MM.1S (cell line): ENCODE measurements at regions not wholly inside any gene's neighbourhood (a gene's known extent, or its start where the extent isn't known, plus 50 kb on each side); places are given as distances from the start of the nearest gene placed in this dataset.

Experiments used
- EZH2 ChIP-seq: fragments of 300-600 bp; sonication (generic); optimal IDR thresholded peaks from 2 replicates; pipeline ENCODE3; 2017; ENCODE audit warnings: low read depth, mild to moderate bottlenecking, antibody characterized with exemption, low read length, mixed read lengths
- EZH2phosphoT487 ChIP-seq: fragments of 300-600 bp; sonication (generic); IDR thresholded peaks from 2 replicates; pipeline ENCODE4 v1.6.1; 2018; ENCODE audit warnings: antibody characterized with exemption, low read length
- TF ChIP-seq, protein P1 (sequence below): fragments of 300-600 bp; sonication (generic); IDR thresholded peaks from 2 replicates; pipeline ENCODE4 v1.5.1; 2016; ENCODE audit warnings: antibody characterized with exemption, low read length, mixed read lengths

DNA sequence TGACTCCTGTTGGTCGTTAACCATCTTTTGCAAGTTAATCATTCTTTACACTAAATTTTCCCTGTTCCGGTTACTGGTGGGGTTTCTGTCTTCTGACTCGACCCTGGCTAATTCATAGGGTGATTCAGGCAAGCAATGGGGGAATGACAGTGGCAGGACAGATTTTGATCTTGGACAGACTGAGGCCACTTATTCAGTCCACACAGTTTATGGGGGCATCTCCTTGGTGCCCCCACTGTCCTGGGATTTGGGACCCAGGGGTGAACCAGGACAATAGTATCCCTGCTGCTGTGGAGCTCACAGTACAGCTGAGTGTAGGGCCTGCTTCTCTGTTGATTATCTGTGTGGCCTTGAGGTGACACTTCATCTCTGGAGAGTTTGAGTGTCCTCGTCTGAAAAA, 540.4 kb downstream of the MATN1 start:
- TF ChIP-seq, protein P1, sequence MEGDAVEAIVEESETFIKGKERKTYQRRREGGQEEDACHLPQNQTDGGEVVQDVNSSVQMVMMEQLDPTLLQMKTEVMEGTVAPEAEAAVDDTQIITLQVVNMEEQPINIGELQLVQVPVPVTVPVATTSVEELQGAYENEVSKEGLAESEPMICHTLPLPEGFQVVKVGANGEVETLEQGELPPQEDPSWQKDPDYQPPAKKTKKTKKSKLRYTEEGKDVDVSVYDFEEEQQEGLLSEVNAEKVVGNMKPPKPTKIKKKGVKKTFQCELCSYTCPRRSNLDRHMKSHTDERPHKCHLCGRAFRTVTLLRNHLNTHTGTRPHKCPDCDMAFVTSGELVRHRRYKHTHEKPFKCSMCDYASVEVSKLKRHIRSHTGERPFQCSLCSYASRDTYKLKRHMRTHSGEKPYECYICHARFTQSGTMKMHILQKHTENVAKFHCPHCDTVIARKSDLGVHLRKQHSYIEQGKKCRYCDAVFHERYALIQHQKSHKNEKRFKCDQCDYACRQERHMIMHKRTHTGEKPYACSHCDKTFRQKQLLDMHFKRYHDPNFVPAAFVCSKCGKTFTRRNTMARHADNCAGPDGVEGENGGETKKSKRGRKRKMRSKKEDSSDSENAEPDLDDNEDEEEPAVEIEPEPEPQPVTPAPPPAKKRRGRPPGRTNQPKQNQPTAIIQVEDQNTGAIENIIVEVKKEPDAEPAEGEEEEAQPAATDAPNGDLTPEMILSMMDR = no peak
- no peak for TF ChIP-seq EZH2phosphoT487
- TF ChIP-seq EZH2 = no peak
